GM12878 (cell line): ENCODE measurements at regions not wholly inside any gene's neighbourhood (a gene's known extent, or its start where the extent isn't known, plus 50 kb on each side); places are given as distances from the start of the nearest gene placed in this dataset.

Source experiments
- ATAC-seq: fragments of 200-7000 bp; cut with Tn5 transposase; 3 replicates; pipeline ENCODE4 v1.9.1; 2020; ENCODE audit warnings: mild to moderate bottlenecking, moderate library complexity
- BruUV-seq: library from RNA; stranded (reverse); fragments of 400-500 nt; replicated peaks from 2 replicates; lab custom pipeline; 2021; lab: Mats Ljungman, UMichigan
- CTCF ChIA-PET: fragments of 300-600 bp; sonication (Branson Sonifier 250); formaldehyde crosslinking; extraction: SDS; loops from one replicate; lab custom pipeline; 2021; ENCODE audit warnings: inconsistent platforms; lab: Yijun Ruan, JAX
- POLR2A ChIA-PET: fragments of 350-600 bp; formaldehyde crosslinking; extraction: SDS; loops from one replicate; lab custom pipeline; 2021; ENCODE audit warnings: inconsistent platforms; lab: Charles Lee
- RAD21 ChIA-PET: fragments of 300-600 bp; sonication (Branson Sonifier 250); formaldehyde crosslinking; loops from one replicate; lab custom pipeline; 2023; ENCODE audit warnings: antibody characterized with exemption; ENCODE audit not compliant: unreplicated experiment; lab: Charles Lee
- SMC1A ChIA-PET: fragments of 300-600 bp; sonication (Branson Sonifier 250); formaldehyde crosslinking; loops from one replicate; lab custom pipeline; 2023; ENCODE audit not compliant: unreplicated experiment, uncharacterized antibody; lab: Charles Lee
- DNase-seq: peaks from one replicate; pipeline ENCODE4 v3.0.0-alpha.2; 2011; ENCODE audit warnings: low read depth, low spot score
- FAIRE-seq: peaks from 3 replicates; lab custom pipeline; 2011; peaks lifted over from hg19 to GRCh38; lab: Jason Lieb, UNC
- H2AFZ ChIP-seq: 2 replicates; pipeline ENCODE4 v1.6.0; 2011; ENCODE audit warnings: low read depth, low read length, control low read depth; ENCODE audit not compliant: control insufficient read depth
- H3K27ac ChIP-seq: 2 replicates; pipeline ENCODE4 v1.5.1; 2011; ENCODE audit warnings: control low read depth; ENCODE audit not compliant: control insufficient read depth, insufficient read depth
- H3K27me3 ChIP-seq, 2 experiments: replicated peaks in 1 of 2; 2 replicates each; pipeline versions ENCODE4 v1.6.0 to v1.6.1; 2011; ENCODE audit warnings: low read length in 1 of 2; ENCODE audit not compliant: control insufficient read depth in 2 of 2, insufficient read depth in 2 of 2
- H3K36me3 ChIP-seq, 2 experiments: 2 replicates each; pipeline ENCODE4 v1.5.1; 2011; ENCODE audit warnings: low read length in 1 of 2; ENCODE audit not compliant: control insufficient read depth in 2 of 2, insufficient read depth in 2 of 2
- H3K4me1 ChIP-seq: 2 replicates; pipeline ENCODE4 v1.6.1; 2011; ENCODE audit warnings: mild to moderate bottlenecking, low read length, moderate library complexity, mixed read lengths; ENCODE audit not compliant: control insufficient read depth, insufficient read depth
- H3K4me2 ChIP-seq: 2 replicates; pipeline ENCODE4 v1.6.0; 2011; ENCODE audit warnings: control low read depth; ENCODE audit not compliant: control insufficient read depth, insufficient read depth
- H3K4me3 ChIP-seq: fragments of 200-600 bp; sonication (generic); 2 replicates; pipeline ENCODE4 v1.5.1; 2016
- H3K79me2 ChIP-seq: 2 replicates; pipeline ENCODE4 v1.6.0; 2011; ENCODE audit warnings: low read length; ENCODE audit not compliant: control insufficient read depth, insufficient read depth
- H3K9ac ChIP-seq: 2 replicates; pipeline ENCODE4 v1.8.0; 2011; ENCODE audit warnings: low read length, control low read depth, mixed read lengths; ENCODE audit not compliant: control insufficient read depth, insufficient read depth
- H3K9me3 ChIP-seq: replicated peaks from 3 replicates; pipeline ENCODE4 v1.5.1; 2011; ENCODE audit warnings: mild to moderate bottlenecking, low read length; ENCODE audit not compliant: control insufficient read depth, insufficient read depth
- H4K20me1 ChIP-seq: 2 replicates; pipeline ENCODE4 v1.6.0; 2011; ENCODE audit not compliant: control insufficient read depth, insufficient read depth
- CHD2 ChIP-seq: IDR thresholded peaks from 2 replicates; pipeline ENCODE4 v1.6.1; 2011; ENCODE audit warnings: low read depth, low read length, improper control_type of control experiment, borderline replicate concordance
- CUX1 ChIP-seq: IDR thresholded peaks from 2 replicates; pipeline ENCODE4 v1.6.1; 2012; ENCODE audit warnings: improper control_type of control experiment, low read depth, low read length; ENCODE audit not compliant: insufficient replicate concordance
- DPF2 ChIP-seq: fragments of 450-650 bp; IDR thresholded peaks from 2 replicates; pipeline ENCODE4 v1.6.1; 2017; ENCODE audit warnings: mild to moderate bottlenecking
- FOS ChIP-seq: IDR thresholded peaks from 3 replicates; pipeline ENCODE4 v1.6.1; 2011; ENCODE audit warnings: borderline replicate concordance; ENCODE audit not compliant: insufficient read length; ENCODE audit errors: extremely low read depth
- HDAC6 ChIP-seq: fragments of 200-600 bp; sonication (generic); IDR thresholded peaks from one replicate; pipeline ENCODE4 v1.8.0; 2017; ENCODE audit warnings: antibody characterized with exemption; ENCODE audit not compliant: unreplicated experiment
- KAT2A ChIP-seq: conservative IDR thresholded peaks from 2 replicates; pipeline ENCODE4 v1.6.1; 2011; ENCODE audit warnings: low read depth, low read length; ENCODE audit not compliant: control insufficient read depth
- MTA3 ChIP-seq: IDR thresholded peaks from 2 replicates; pipeline ENCODE4 v1.6.1; 2012; ENCODE audit warnings: low read length, inconsistent platforms, borderline replicate concordance
- STAT3 ChIP-seq: IDR thresholded peaks from 2 replicates; pipeline ENCODE4 v1.6.1; 2011; ENCODE audit warnings: low read depth, low read length, improper control_type of control experiment
- TCF12 ChIP-seq: IDR thresholded peaks from 2 replicates; pipeline ENCODE4 v1.6.1; 2011; ENCODE audit warnings: low read depth, mild to moderate bottlenecking, low read length
- WRNIP1 ChIP-seq: IDR thresholded peaks from 2 replicates; pipeline ENCODE4 v1.6.1; 2011; ENCODE audit warnings: low read depth, low read length, improper control_type of control experiment, borderline replicate concordance
- WGBS: methylation state at CpG from one replicate; pipeline ENCODE4 v1.1.6; 2016; ENCODE audit warnings: low lambda C conversion rate; ENCODE audit not compliant: insufficient replicate concordance, insufficient coverage; ENCODE audit errors: missing lambda C conversion rate; 5-methylcytosine and 5-hydroxymethylcytosine counted together
- in situ Hi-C: fragments of 300-500 bp; cut with MboI; formaldehyde crosslinking; loops from 9 replicates; pipeline ENCODE4 v1.14.3; 2018; ENCODE audit warnings: mixed read lengths
- intact Hi-C: fragments of 100-400 bp; cut with micrococcal nuclease; formaldehyde crosslinking; loops from one replicate; pipeline ENCODE4 v1.14.2; 2022; ENCODE audit not compliant: unreplicated experiment
- TF ChIP-seq, protein P1 (sequence below): fragments of 450-650 bp; formaldehyde crosslinking; IDR thresholded peaks from 2 replicates; pipeline ENCODE4 v1.5.0; 2022; ENCODE audit warnings: mild to moderate bottlenecking, missing genetic modification characterization
- TF ChIP-seq, protein P2 (sequence below): fragments of 450-650 bp; IDR thresholded peaks from 2 replicates; pipeline ENCODE4 v1.6.1; 2017; ENCODE audit warnings: antibody characterized with exemption, mild to moderate bottlenecking, moderate library complexity

DNA sequence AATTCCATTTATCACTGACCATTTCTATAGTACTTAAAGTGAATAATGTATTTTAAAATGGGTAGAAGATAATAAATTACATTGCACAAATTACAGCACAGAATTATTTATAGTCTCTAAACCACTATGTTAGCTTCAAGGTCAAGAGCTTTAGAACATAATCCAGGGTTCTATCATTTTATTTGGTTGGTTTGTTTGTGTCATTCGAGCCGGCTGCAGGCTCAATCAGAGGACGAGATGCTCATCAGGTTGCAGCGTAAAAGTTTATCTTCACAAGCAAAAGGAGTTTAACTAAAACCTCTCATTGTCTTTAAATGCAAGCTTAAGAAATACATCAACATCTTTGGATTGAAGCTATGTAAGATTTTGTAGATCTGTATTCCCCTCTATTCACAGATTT, 523.8 kb downstream of the EFNA5 start:
- Histone ChIP-seq H4K20me1 (no peaks in the 10 kb centered on the region), H3K79me2 (no peaks in the 10 kb centered on the region), H3K27me3 (no peaks in the 10 kb centered on the region), H3K36me3 (no peaks in the 10 kb centered on the region), H3K9ac (no peak overlapping the region), H2AFZ (no peak overlapping the region), H3K4me1 (no peaks in the 10 kb centered on the region), H3K4me3 (no peak overlapping the region), H3K4me2 (no peak overlapping the region), H3K9me3 (no peaks in the 10 kb centered on the region), H3K27ac (no peak overlapping the region)
- ATAC-seq: no peak
- 21% methylated on average over 4 of the region's 4 CpGs for WGBS
- intact Hi-C loops: no loop called here
- DNase-seq: no peak
- ChIA-PET SMC1A (interaction anchor here (1.3 to 1.7 kb wide), 2 partner anchors 12 to 46 kb away, joined by 3 to 5 read pairs; no protein-coding TSS in a partner anchor), RAD21 (no interaction called here), POLR2A (no interaction called here), CTCF (interaction anchor here (1.6 kb wide), 1 partner anchor 42 kb away, joined by 7 read pairs; no protein-coding TSS in a partner anchor)
- no peak for FAIRE-seq
- no TSS peak for BruUV-seq
- in situ Hi-C loops: no loop called here
- TF ChIP-seq TCF12 (no peak), FOS (no peak), STAT3 (no peak), CUX1 (no peak), DPF2 (no peak), HDAC6 (no peak), MTA3 (no peak), WRNIP1 (no peak), KAT2A (no peak), CHD2 (no peak)
- TF ChIP-seq, protein P1, sequence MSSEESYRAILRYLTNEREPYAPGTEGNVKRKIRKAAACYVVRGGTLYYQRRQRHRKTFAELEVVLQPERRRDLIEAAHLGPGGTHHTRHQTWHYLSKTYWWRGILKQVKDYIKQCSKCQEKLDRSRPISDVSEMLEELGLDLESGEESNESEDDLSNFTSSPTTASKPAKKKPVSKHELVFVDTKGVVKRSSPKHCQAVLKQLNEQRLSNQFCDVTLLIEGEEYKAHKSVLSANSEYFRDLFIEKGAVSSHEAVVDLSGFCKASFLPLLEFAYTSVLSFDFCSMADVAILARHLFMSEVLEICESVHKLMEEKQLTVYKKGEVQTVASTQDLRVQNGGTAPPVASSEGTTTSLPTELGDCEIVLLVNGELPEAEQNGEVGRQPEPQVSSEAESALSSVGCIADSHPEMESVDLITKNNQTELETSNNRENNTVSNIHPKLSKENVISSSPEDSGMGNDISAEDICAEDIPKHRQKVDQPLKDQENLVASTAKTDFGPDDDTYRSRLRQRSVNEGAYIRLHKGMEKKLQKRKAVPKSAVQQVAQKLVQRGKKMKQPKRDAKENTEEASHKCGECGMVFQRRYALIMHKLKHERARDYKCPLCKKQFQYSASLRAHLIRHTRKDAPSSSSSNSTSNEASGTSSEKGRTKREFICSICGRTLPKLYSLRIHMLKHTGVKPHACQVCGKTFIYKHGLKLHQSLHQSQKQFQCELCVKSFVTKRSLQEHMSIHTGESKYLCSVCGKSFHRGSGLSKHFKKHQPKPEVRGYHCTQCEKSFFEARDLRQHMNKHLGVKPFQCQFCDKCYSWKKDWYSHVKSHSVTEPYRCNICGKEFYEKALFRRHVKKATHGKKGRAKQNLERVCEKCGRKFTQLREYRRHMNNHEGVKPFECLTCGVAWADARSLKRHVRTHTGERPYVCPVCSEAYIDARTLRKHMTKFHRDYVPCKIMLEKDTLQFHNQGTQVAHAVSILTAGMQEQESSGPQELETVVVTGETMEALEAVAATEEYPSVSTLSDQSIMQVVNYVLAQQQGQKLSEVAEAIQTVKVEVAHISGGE (CRISPR knock-in tag): no peak
- TF ChIP-seq, protein P2, sequence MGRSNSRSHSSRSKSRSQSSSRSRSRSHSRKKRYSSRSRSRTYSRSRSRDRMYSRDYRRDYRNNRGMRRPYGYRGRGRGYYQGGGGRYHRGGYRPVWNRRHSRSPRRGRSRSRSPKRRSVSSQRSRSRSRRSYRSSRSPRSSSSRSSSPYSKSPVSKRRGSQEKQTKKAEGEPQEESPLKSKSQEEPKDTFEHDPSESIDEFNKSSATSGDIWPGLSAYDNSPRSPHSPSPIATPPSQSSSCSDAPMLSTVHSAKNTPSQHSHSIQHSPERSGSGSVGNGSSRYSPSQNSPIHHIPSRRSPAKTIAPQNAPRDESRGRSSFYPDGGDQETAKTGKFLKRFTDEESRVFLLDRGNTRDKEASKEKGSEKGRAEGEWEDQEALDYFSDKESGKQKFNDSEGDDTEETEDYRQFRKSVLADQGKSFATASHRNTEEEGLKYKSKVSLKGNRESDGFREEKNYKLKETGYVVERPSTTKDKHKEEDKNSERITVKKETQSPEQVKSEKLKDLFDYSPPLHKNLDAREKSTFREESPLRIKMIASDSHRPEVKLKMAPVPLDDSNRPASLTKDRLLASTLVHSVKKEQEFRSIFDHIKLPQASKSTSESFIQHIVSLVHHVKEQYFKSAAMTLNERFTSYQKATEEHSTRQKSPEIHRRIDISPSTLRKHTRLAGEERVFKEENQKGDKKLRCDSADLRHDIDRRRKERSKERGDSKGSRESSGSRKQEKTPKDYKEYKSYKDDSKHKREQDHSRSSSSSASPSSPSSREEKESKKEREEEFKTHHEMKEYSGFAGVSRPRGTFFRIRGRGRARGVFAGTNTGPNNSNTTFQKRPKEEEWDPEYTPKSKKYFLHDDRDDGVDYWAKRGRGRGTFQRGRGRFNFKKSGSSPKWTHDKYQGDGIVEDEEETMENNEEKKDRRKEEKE: no peak
